ENCODE measurements at regions not wholly inside any gene's neighbourhood (a gene's known extent, or its start where the extent isn't known, plus 50 kb on each side); places are given as distances from the start of the nearest gene placed in this dataset.

DNA sequence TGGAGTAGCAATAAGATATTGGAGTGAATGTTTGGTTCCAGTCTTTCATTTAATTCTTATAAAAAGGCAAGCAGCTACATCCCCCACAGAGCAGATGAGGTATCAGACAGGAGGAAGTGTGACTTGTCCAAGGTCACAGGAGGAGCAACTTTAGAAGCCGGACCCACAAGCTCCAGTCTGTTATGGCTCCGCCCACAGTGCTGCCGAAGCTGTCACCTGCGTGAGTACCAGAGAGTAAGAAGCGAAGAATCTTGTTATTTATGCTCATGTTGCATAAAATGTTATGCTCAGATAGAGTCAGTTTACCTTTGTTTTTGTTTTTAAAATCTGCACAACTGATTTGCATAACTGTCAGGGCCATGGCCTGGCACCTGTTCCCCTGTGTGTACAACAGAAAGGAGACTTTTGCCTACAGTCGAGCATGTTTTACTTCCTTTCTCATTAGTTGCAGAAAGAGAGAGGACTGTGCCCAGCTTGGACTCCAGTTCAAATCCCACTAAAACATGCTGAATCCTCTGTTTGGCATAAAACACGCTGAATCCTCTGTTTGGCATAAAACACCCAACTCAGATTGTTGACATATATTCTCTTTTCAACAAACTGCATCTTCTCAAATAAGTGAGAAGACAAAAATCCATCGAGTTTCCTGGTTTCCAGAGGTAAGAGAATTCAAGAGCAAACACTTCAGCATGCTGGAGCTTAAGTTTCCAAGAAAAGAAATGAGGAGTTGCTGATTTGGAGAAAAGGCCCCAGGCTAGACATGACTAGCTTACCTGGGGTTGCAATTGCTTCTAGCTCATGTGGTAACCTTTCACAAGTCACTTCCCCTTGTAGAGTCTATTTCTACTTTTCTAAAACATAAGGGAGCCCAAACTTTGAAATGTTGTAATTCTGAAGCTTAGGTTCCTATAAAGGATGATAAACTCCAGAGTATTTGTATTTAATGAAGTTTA, 409.8 kb upstream of the ZMIZ1 start:
- TF ChIP-seq, protein P1, sequence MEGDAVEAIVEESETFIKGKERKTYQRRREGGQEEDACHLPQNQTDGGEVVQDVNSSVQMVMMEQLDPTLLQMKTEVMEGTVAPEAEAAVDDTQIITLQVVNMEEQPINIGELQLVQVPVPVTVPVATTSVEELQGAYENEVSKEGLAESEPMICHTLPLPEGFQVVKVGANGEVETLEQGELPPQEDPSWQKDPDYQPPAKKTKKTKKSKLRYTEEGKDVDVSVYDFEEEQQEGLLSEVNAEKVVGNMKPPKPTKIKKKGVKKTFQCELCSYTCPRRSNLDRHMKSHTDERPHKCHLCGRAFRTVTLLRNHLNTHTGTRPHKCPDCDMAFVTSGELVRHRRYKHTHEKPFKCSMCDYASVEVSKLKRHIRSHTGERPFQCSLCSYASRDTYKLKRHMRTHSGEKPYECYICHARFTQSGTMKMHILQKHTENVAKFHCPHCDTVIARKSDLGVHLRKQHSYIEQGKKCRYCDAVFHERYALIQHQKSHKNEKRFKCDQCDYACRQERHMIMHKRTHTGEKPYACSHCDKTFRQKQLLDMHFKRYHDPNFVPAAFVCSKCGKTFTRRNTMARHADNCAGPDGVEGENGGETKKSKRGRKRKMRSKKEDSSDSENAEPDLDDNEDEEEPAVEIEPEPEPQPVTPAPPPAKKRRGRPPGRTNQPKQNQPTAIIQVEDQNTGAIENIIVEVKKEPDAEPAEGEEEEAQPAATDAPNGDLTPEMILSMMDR (IDR thresholded peaks at IDR 0.05) = no peak
- TF ChIP-seq TAF1 (IDR thresholded peaks at IDR 0.05; ENCODE audit: borderline replicate concordance, low read depth, low read length) (no peak), FOXM1 (IDR thresholded peaks at IDR 0.05; ENCODE audit: low read depth) (no peak), SMC3 (IDR thresholded peaks at IDR 0.05; ENCODE audit: low read depth, low read length) (no peak), TCF12 (IDR thresholded peaks at IDR 0.05) (no peak), POLR2AphosphoS5 (IDR thresholded peaks at IDR 0.05; ENCODE audit: low read depth, low read length) (no peak), NFIC (IDR thresholded peaks at IDR 0.05; ENCODE audit: borderline replicate concordance) (no peak), YY1 (IDR thresholded peaks at IDR 0.05; ENCODE audit: low read depth) (no peak), EZH2phosphoT487 (IDR thresholded peaks at IDR 0.05; ENCODE audit: borderline replicate concordance, low read depth) (no peak), GABPA (IDR thresholded peaks at IDR 0.05; ENCODE audit: low read depth) (no peak), RFX5 (IDR thresholded peaks at IDR 0.05; ENCODE audit: low read length) (no peak), ZBTB33 (IDR thresholded peaks at IDR 0.05; ENCODE audit: borderline replicate concordance, low read depth) (no peak), SIN3A (IDR thresholded peaks at IDR 0.05; ENCODE audit: borderline replicate concordance, low read depth, low read length) (no peak)
